ENCODE measurements at regions not wholly inside any gene's neighbourhood (a gene's known extent, or its start where the extent isn't known, plus 50 kb on each side); places are given as distances from the start of the nearest gene placed in this dataset.

- no peak overlapping the region for H3K4me3 ChIP-seq (ENCODE audit: low read depth, low read length)
- no peak for TF ChIP-seq CTCF (IDR thresholded peaks at IDR 0.05; ENCODE audit: insufficient read depth, low read length)
- DNase-seq (ENCODE audit: low read depth) = no peak
These were observed 175.7 kb upstream of the ADAMTS9 start for GRCh38 chr3:64863226-64864212.

GRCh38 chr3:64861684-64862083 is 173.9 kb upstream of the ADAMTS9 start:
- TF ChIP-seq CTCF (IDR thresholded peaks at IDR 0.05; ENCODE audit: insufficient read depth, low read length) = no peak
- H3K4me3 ChIP-seq (ENCODE audit: low read depth, low read length) = no peak overlapping the region
- DNase-seq (ENCODE audit: low read depth) = no peak

- no peak for TF ChIP-seq CTCF (IDR thresholded peaks at IDR 0.05; ENCODE audit: insufficient read depth, low read length)
- DNase-seq (ENCODE audit: low read depth) = no peak
- no peak overlapping the region for H3K4me3 ChIP-seq (ENCODE audit: low read depth, low read length)
These were observed 172.7 kb upstream of the ADAMTS9 start for GRCh38 chr3:64860536-64860870.

- DNase-seq (ENCODE audit: low read depth) = no peak
- H3K4me3 ChIP-seq (ENCODE audit: low read depth, low read length) = no peak overlapping the region
- TF ChIP-seq CTCF (IDR thresholded peaks at IDR 0.05; ENCODE audit: insufficient read depth, low read length) = no peak
These were observed 172.1 kb upstream of the ADAMTS9 start for GRCh38 chr3:64859625-64860535.

GRCh38 chr3:64856977-64857516 is 169.2 kb upstream of the ADAMTS9 start:
- TF ChIP-seq CTCF (IDR thresholded peaks at IDR 0.05; ENCODE audit: insufficient read depth, low read length) = no peak
- no peak overlapping the region for H3K4me3 ChIP-seq (ENCODE audit: low read depth, low read length)
- no peak for DNase-seq (ENCODE audit: low read depth)

- no peak overlapping the region for H3K4me3 ChIP-seq (ENCODE audit: low read depth, low read length)
These were observed 168.3 kb upstream of the ADAMTS9 start for GRCh38 chr3:64856106-64856505.

More at GRCh38 chr3:64856106-64856505, 168.3 kb upstream of the ADAMTS9 start:
- no peak for TF ChIP-seq CTCF (IDR thresholded peaks at IDR 0.05; ENCODE audit: insufficient read depth, low read length)
- no peak for DNase-seq (ENCODE audit: low read depth)

All from fibroblast of the aortic adventitia (primary cell).